ENCODE measurements at regions not wholly inside any gene's neighbourhood (a gene's known extent, or its start where the extent isn't known, plus 50 kb on each side); places are given as distances from the start of the nearest gene placed in this dataset.

GRCh38 chr7:123314886-123315285 is 115.1 kb upstream of the SLC13A1 start:
- TF ChIP-seq, protein P1, sequence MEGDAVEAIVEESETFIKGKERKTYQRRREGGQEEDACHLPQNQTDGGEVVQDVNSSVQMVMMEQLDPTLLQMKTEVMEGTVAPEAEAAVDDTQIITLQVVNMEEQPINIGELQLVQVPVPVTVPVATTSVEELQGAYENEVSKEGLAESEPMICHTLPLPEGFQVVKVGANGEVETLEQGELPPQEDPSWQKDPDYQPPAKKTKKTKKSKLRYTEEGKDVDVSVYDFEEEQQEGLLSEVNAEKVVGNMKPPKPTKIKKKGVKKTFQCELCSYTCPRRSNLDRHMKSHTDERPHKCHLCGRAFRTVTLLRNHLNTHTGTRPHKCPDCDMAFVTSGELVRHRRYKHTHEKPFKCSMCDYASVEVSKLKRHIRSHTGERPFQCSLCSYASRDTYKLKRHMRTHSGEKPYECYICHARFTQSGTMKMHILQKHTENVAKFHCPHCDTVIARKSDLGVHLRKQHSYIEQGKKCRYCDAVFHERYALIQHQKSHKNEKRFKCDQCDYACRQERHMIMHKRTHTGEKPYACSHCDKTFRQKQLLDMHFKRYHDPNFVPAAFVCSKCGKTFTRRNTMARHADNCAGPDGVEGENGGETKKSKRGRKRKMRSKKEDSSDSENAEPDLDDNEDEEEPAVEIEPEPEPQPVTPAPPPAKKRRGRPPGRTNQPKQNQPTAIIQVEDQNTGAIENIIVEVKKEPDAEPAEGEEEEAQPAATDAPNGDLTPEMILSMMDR (conservative IDR thresholded peaks at IDR 0.05) = no peak
- Mint-ChIP-seq H3K27me3 (ENCODE audit: insufficient read depth) (no peaks in the 10 kb centered on the region), H3K36me3 (ENCODE audit: low read depth) (no peaks in the 10 kb centered on the region), H3K9me3 (no peaks in the 10 kb centered on the region), H3K27ac (no peak overlapping the region), H3K4me3 (no peak overlapping the region), H3K4me1 (no peaks in the 10 kb centered on the region)
- Histone ChIP-seq H3K27me3 (ENCODE audit: control insufficient read depth, insufficient read depth, low read length, poor library complexity, severe bottlenecking) (no peaks in the 10 kb centered on the region), H3K4me3 (ENCODE audit: low read length) (no peak overlapping the region), H3K36me3 (ENCODE audit: control insufficient read depth, insufficient read depth, low read length) (no peaks in the 10 kb centered on the region), H3K9ac (ENCODE audit: extremely low read depth, low read length, poor library complexity, severe bottlenecking) (no peak overlapping the region), H3K4me1 (ENCODE audit: control insufficient read depth, insufficient read depth, low read length) (no peaks in the 10 kb centered on the region), H3K9me3 (ENCODE audit: control insufficient read depth, low read length) (no peaks in the 10 kb centered on the region), H3K27ac (ENCODE audit: low read depth, low read length) (no peak overlapping the region)
- DNase-seq = no peak
- 92 to 93% methylated on average over 1 of the region's 1 CpG for WGBS, 2 experiments (ENCODE audit: insufficient coverage in 1 of 2, insufficient read length in 1 of 2)

DNA sequence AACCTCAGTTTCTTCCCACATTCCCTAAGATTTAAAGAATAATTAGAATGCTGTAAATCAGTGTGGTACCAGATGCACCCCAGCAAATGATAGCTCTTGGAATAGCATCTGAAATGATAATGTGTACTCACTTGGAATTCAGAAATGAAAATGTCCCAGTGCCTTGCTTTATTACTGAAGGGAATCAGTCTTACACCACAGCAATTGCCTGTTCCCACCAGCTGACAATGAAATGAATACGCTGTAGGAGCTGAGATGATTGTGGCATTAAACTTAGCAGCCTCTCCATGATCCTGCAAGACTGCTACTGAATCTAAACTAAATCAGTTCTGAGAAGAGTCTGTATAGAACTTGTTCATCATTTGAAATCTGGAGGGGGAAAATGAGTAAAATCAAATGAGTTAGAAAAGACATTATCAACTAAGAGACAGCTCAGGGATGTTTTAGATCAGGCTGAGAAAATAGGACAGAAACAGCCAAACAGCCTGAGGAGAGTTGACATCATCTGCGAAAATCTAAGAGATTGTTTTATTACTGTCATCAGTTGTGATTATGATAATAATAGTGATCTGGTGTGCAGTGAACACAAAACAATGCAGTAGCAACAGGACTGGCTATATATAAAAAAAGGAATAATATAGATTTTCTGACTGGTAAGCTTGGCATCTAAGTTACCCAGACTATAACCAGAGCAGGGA is 108.6 kb upstream of the SLC13A1 start:
- no peaks in the 10 kb centered on the region for H3K27me3 Mint-ChIP-seq (ENCODE audit: insufficient read depth)
- H3K27ac Mint-ChIP-seq = no peak overlapping the region
- no peak overlapping the region for H3K27ac ChIP-seq (ENCODE audit: low read depth, low read length)
- 93 to 100% methylated on average over 1 to 2 of the region's 2 CpGs for WGBS, 2 experiments (ENCODE audit: insufficient coverage in 1 of 2, insufficient read length in 1 of 2)
- DNase-seq = no peak
- H3K9me3 ChIP-seq (ENCODE audit: control insufficient read depth, low read length) = no peaks in the 10 kb centered on the region
- no peaks in the 10 kb centered on the region for H3K27me3 ChIP-seq (ENCODE audit: control insufficient read depth, insufficient read depth, low read length, poor library complexity, severe bottlenecking)
- H3K4me1 ChIP-seq (ENCODE audit: control insufficient read depth, insufficient read depth, low read length) = no peaks in the 10 kb centered on the region
- no peaks in the 10 kb centered on the region for H3K36me3 ChIP-seq (ENCODE audit: control insufficient read depth, insufficient read depth, low read length)
- no peaks in the 10 kb centered on the region for H3K36me3 Mint-ChIP-seq (ENCODE audit: low read depth)
- no peak overlapping the region for H3K4me3 Mint-ChIP-seq
- H3K4me1 Mint-ChIP-seq = no peaks in the 10 kb centered on the region
- no peak overlapping the region for H3K9ac ChIP-seq (ENCODE audit: extremely low read depth, low read length, poor library complexity, severe bottlenecking)
- TF ChIP-seq, protein P1 (conservative IDR thresholded peaks at IDR 0.05) = no peak
- H3K4me3 ChIP-seq (ENCODE audit: low read length) = no peak overlapping the region
- no peaks in the 10 kb centered on the region for H3K9me3 Mint-ChIP-seq

DNA sequence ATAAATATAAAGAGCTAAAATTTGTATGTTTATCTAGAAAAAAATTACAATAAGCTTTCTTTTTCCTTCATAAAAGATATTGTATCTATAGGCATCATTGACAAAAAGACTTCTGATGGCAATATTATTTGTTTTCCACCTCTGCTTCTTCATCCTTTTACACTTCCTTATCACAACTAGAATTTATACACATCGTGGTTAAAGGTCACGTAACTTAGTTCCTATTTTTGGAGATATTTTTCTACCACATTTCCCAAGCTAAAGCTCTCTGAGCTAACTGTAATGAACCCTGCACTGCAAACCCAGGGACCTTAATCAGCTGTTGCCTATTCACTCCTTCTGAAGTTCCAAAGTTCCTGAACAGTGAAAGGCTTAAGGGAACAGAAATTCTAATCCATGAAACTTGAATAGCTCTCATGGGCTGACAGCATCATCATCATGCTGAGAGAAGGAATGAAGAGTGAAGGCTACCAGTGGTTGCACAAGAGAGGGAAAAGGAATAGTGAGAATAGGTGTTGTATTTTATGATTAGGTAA is 106.1 kb upstream of the SLC13A1 start:
- H3K27me3 ChIP-seq (ENCODE audit: control insufficient read depth, insufficient read depth, low read length, poor library complexity, severe bottlenecking) = no peaks in the 10 kb centered on the region
- H3K27ac ChIP-seq (ENCODE audit: low read depth, low read length) = no peak overlapping the region
- no peak for DNase-seq
- H3K9ac ChIP-seq (ENCODE audit: extremely low read depth, low read length, poor library complexity, severe bottlenecking) = no peak overlapping the region
- Mint-ChIP-seq H3K4me1 (no peaks in the 10 kb centered on the region), H3K27ac (no peak overlapping the region), H3K27me3 (ENCODE audit: insufficient read depth) (no peaks in the 10 kb centered on the region), H3K36me3 (ENCODE audit: low read depth) (no peaks in the 10 kb centered on the region), H3K9me3 (peaks cover 1% of the 10 kb centered on the region), H3K4me3 (no peak overlapping the region)
- H3K4me3 ChIP-seq (ENCODE audit: low read length) = no peak overlapping the region
- H3K4me1 ChIP-seq (ENCODE audit: control insufficient read depth, insufficient read depth, low read length) = no peaks in the 10 kb centered on the region
- TF ChIP-seq, protein P1 (conservative IDR thresholded peaks at IDR 0.05) = no peak
- 60 to 97% methylated on average over 1 to 2 of the region's 2 CpGs for WGBS, 2 experiments (ENCODE audit: insufficient coverage in 1 of 2, insufficient read length in 1 of 2)
- no peaks in the 10 kb centered on the region for H3K36me3 ChIP-seq (ENCODE audit: control insufficient read depth, insufficient read depth, low read length)
- H3K9me3 ChIP-seq (ENCODE audit: control insufficient read depth, low read length) = no peaks in the 10 kb centered on the region

Data from endodermal cell (in vitro differentiated cells).